ENCODE measurements at regions not wholly inside any gene's neighbourhood (a gene's known extent, or its start where the extent isn't known, plus 50 kb on each side); places are given as distances from the start of the nearest gene placed in this dataset.

DNA sequence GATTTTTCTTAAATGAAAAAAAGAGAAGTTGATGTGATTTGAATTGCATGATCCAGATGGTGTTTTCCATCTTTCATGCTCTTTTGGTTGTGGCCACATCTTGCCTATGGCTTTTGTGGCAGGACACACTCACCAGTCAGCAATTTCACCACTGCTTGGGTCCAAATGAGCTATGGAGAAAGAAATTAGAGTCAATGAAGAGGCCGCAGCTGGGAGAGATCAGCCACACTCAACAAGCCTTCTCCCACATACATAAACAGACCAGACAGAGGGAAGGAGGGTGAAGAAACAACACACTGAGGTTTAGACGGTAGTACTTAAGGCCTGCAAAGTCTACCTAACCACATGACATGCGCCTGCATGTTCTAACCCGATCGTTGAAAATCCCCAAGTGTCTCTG lies 110.7 kb upstream of the CDIN1 start:
- Histone ChIP-seq H2BK15ac (ENCODE audit: low read depth, low read length) (no peak overlapping the region), H3K27me3 (ENCODE audit: insufficient read depth, low read length) (no peaks in the 10 kb centered on the region), H3T11ph (ENCODE audit: low read length) (no peak overlapping the region), H2BK5ac (ENCODE audit: insufficient read length, low read length) (no peak overlapping the region), H3K4me2 (ENCODE audit: insufficient read depth, insufficient read length, low read length) (no peak overlapping the region), H2BK20ac (ENCODE audit: low read depth, low read length, poor library complexity, severe bottlenecking) (no peak overlapping the region), H2AFZ (ENCODE audit: low read length) (peak overlapping the region; percentile 52), H2AK5ac (ENCODE audit: insufficient read length, low read length) (no peak overlapping the region), H3K27ac (ENCODE audit: insufficient read length, low read depth, low read length) (no peak overlapping the region), H4K91ac (ENCODE audit: insufficient read length, low read depth, low read length) (no peak overlapping the region), H3K4ac (ENCODE audit: low read depth, low read length) (no peak overlapping the region), H4K5ac (ENCODE audit: insufficient read length, low read depth, low read length) (no peak overlapping the region), H2BK12ac (ENCODE audit: insufficient read length, low read depth, low read length) (no peak overlapping the region), H3K18ac (ENCODE audit: insufficient read length, low read depth, low read length) (no peak overlapping the region), H3K14ac (ENCODE audit: insufficient read depth, low read length) (no peak overlapping the region), H3K9me3 (ENCODE audit: control insufficient read depth, low read depth, low read length) (no peaks in the 10 kb centered on the region), H3K23ac (ENCODE audit: insufficient read length, low read depth, low read length) (no peak overlapping the region), H3K4me1 (ENCODE audit: insufficient read depth, low read length) (no peaks in the 10 kb centered on the region; the same call in 1 of the 2 replicates), H3K56ac (ENCODE audit: insufficient read length, low read depth, low read length) (no peak overlapping the region), H3K23me2 (ENCODE audit: insufficient read length, low read depth, low read length, poor library complexity, severe bottlenecking) (no peaks in the 10 kb centered on the region), H4K8ac (replicated peaks; ENCODE audit: insufficient read length, low read depth, low read length) (no peak overlapping the region), H3K79me2 (ENCODE audit: insufficient read depth, low read length) (no peaks in the 10 kb centered on the region), H2BK120ac (ENCODE audit: low read depth, low read length, poor library complexity, severe bottlenecking) (no peak overlapping the region), H4K20me1 (ENCODE audit: control insufficient read depth, insufficient read depth, insufficient read length) (no peaks in the 10 kb centered on the region), H3K79me1 (ENCODE audit: insufficient read depth, low read depth, low read length, poor library complexity, severe bottlenecking) (no peaks in the 10 kb centered on the region), H3K9ac (ENCODE audit: extremely low read depth, insufficient read length, low read length) (no peak overlapping the region)
- H3K27ac Mint-ChIP-seq = peak overlapping the region in 1 of 3 experiments; percentile 24; a peak in 1 of 7 replicates
- H3K4me3 Mint-ChIP-seq = no peak overlapping the region
- no CpG with 5 or more reads among the region's 5 CpGs for WGBS (ENCODE audit: extremely low coverage, insufficient read length, low lambda C conversion rate)
- no peak for DNase-seq
- no peaks in the 10 kb centered on the region for H3K27me3 Mint-ChIP-seq (ENCODE audit: low read depth)
- H3K9me3 Mint-ChIP-seq = peaks cover under 1 to 4% of the 10 kb centered on the region in 2 experiments; a peak in 3 of 5 replicates
- TF ChIP-seq, protein P1, sequence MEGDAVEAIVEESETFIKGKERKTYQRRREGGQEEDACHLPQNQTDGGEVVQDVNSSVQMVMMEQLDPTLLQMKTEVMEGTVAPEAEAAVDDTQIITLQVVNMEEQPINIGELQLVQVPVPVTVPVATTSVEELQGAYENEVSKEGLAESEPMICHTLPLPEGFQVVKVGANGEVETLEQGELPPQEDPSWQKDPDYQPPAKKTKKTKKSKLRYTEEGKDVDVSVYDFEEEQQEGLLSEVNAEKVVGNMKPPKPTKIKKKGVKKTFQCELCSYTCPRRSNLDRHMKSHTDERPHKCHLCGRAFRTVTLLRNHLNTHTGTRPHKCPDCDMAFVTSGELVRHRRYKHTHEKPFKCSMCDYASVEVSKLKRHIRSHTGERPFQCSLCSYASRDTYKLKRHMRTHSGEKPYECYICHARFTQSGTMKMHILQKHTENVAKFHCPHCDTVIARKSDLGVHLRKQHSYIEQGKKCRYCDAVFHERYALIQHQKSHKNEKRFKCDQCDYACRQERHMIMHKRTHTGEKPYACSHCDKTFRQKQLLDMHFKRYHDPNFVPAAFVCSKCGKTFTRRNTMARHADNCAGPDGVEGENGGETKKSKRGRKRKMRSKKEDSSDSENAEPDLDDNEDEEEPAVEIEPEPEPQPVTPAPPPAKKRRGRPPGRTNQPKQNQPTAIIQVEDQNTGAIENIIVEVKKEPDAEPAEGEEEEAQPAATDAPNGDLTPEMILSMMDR (conservative IDR thresholded peaks at IDR 0.05) = no peak
- H3K36me3 Mint-ChIP-seq (ENCODE audit: insufficient read depth in 1 of 3, low read depth in 3 of 3) = peaks cover 0 to 3% (median 0%) of the 10 kb centered on the region in 3 experiments; a peak in 2 of 7 replicates
- peaks cover 14% of the 10 kb centered on the region in 2 experiments for H3K4me1 Mint-ChIP-seq

All from H9 (cell line).